ENCODE measurements at regions not wholly inside any gene's neighbourhood (a gene's known extent, or its start where the extent isn't known, plus 50 kb on each side); places are given as distances from the start of the nearest gene placed in this dataset.

GRCh38 chr1:10867138-10867721, 70.8 kb upstream of the CASZ1 start:
- H3K36me3 ChIP-seq: no peaks in the 10 kb centered on the region
- no peaks in the 10 kb centered on the region for H3K4me1 ChIP-seq (replicated peaks)
- DNase-seq (ENCODE audit: low spot score): peak; percentile 61
- 1% methylated on average over 45 of the region's 54 CpGs for WGBS
- intact Hi-C loops (cut with DNase I): loop anchor here (2.0 to 10.0 kb wide), 5 partner anchors 70 to 435 kb away; partner anchors contain the start of genes CASZ1 and CENPS
- H3K27ac ChIP-seq: peak overlapping the region; percentile 69 to 78
- H3K9me3 ChIP-seq: no peaks in the 10 kb centered on the region
- no peaks in the 10 kb centered on the region for H3K27me3 ChIP-seq (replicated peaks; ENCODE audit: insufficient read depth)
- no peak for TF ChIP-seq POLR2AphosphoS5 (IDR thresholded peaks at IDR 0.05)
- TF ChIP-seq, protein P1, sequence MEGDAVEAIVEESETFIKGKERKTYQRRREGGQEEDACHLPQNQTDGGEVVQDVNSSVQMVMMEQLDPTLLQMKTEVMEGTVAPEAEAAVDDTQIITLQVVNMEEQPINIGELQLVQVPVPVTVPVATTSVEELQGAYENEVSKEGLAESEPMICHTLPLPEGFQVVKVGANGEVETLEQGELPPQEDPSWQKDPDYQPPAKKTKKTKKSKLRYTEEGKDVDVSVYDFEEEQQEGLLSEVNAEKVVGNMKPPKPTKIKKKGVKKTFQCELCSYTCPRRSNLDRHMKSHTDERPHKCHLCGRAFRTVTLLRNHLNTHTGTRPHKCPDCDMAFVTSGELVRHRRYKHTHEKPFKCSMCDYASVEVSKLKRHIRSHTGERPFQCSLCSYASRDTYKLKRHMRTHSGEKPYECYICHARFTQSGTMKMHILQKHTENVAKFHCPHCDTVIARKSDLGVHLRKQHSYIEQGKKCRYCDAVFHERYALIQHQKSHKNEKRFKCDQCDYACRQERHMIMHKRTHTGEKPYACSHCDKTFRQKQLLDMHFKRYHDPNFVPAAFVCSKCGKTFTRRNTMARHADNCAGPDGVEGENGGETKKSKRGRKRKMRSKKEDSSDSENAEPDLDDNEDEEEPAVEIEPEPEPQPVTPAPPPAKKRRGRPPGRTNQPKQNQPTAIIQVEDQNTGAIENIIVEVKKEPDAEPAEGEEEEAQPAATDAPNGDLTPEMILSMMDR (IDR thresholded peaks at IDR 0.05): peak; percentile 86 to 94 (median 92)
- TF ChIP-seq POLR2A (IDR thresholded peaks at IDR 0.05): no peak
- peak overlapping the region; percentile 44 to 57 for H3K4me3 ChIP-seq

DNA sequence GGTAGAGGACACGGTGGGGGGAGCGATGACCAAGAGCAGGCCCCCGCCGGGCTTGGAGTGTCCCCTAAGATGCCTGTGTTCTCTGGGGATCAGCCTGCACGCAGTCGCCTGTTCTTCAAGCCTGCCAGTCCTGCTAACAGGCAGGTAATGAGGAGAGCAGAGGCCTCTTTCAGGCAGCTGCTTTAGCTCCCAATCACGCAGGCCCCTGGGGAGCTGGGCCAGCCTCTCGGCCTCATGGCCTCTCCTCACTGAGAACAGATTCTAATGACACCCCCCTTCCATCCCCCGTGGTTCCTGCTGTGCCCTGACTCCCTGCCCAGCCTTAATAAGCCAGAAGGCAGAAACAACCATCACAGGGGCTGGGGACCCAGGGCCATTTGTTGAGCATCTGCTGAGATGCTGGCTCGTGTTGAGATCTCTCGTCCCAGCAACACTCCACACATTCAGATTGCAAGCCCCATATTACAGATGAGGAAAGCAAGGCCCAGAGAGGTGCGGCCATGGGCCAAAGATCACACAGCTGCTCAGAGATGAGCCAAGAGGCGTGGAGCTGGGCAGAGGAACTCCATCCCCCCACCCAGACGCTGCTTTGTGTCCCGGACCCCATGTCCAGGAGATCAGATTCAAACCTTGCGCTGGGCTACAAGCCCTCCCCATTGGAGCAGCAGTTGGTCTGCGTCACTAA, 71.6 kb upstream of the CASZ1 start:
- 70% methylated on average over 17 of the region's 17 CpGs for WGBS
- intact Hi-C loops (cut with DNase I): loop anchor here (2.0 to 10.0 kb wide), 5 partner anchors 71 to 436 kb away; partner anchors contain the start of genes CASZ1 and CENPS
- Histone ChIP-seq H3K27ac (no peak overlapping the region), H3K36me3 (no peaks in the 10 kb centered on the region), H3K27me3 (replicated peaks; ENCODE audit: insufficient read depth) (no peaks in the 10 kb centered on the region), H3K4me3 (no peak overlapping the region), H3K9me3 (no peaks in the 10 kb centered on the region), H3K4me1 (replicated peaks) (no peaks in the 10 kb centered on the region)
- TF ChIP-seq POLR2AphosphoS5 (IDR thresholded peaks at IDR 0.05) (no peak), POLR2A (IDR thresholded peaks at IDR 0.05) (no peak)
- TF ChIP-seq, protein P1 (IDR thresholded peaks at IDR 0.05): no peak
- no peak for DNase-seq (ENCODE audit: low spot score)

DNA sequence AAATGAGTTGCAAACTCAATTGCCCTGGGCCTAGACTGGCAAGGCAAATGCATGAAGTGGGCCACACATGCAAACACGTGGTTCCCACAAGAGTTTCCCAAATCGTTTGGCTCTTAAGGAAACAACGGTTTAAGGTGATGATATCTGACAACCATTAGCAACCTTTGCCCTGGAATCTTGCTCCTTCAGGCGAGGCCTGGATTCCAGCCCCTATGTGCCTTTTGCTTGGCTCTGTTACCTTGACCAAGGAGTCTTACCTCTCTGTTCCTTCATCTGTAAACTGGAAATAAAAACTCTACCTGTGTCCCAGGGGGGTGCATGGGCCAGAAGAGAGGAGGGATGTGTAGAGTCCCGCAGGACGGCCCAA, 72.1 kb upstream of the CASZ1 start:
- DNase-seq (ENCODE audit: low spot score): no peak
- TF ChIP-seq POLR2A (IDR thresholded peaks at IDR 0.05) (no peak), POLR2AphosphoS5 (IDR thresholded peaks at IDR 0.05) (no peak)
- TF ChIP-seq, protein P1 (IDR thresholded peaks at IDR 0.05): no peak
- Histone ChIP-seq H3K4me3 (no peak overlapping the region), H3K4me1 (replicated peaks) (no peaks in the 10 kb centered on the region), H3K27me3 (replicated peaks; ENCODE audit: insufficient read depth) (no peaks in the 10 kb centered on the region), H3K36me3 (no peaks in the 10 kb centered on the region), H3K27ac (no peak overlapping the region), H3K9me3 (no peaks in the 10 kb centered on the region)
- intact Hi-C loops (cut with DNase I): loop anchor here (5.0 to 10.0 kb wide), 4 partner anchors 174 to 436 kb away; partner anchors contain the start of gene CENPS
- 83% methylated on average over 6 of the region's 6 CpGs for WGBS

DNA sequence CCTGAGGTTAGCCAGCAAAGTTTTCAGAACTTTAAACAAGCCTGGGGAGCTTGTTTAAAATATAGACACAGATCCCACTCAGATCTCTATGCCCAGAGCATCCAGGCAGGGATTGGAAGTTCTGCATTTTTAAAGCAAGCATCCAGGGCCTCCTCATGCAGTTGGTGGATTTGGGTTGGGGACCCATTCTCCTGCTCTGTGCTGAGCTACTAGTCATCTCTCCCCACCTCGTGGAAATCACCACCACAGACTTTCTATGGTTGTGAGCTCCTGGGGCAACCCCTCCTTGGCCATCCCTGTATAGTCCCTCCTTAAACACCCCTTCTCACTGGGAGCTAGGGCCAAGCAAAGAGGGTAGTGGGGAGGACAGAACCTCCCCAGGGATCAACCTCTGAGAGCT, 73.5 kb upstream of the CASZ1 start:
- DNase-seq (ENCODE audit: low spot score): no peak
- intact Hi-C loops (cut with DNase I): loop anchor here (5.0 to 10.0 kb wide), 5 partner anchors 67 to 438 kb away; partner anchors contain the start of gene CENPS
- no peak for TF ChIP-seq POLR2A (IDR thresholded peaks at IDR 0.05)
- TF ChIP-seq POLR2AphosphoS5 (IDR thresholded peaks at IDR 0.05): no peak
- TF ChIP-seq, protein P1 (IDR thresholded peaks at IDR 0.05): no peak
- H3K4me1 ChIP-seq (replicated peaks): no peaks in the 10 kb centered on the region
- no peaks in the 10 kb centered on the region for H3K9me3 ChIP-seq
- 60% methylated on average over 1 of the region's 1 CpG for WGBS
- no peak overlapping the region for H3K4me3 ChIP-seq
- no peaks in the 10 kb centered on the region for H3K27me3 ChIP-seq (replicated peaks; ENCODE audit: insufficient read depth)
- no peak overlapping the region for H3K27ac ChIP-seq
- no peaks in the 10 kb centered on the region for H3K36me3 ChIP-seq

Data from prostate gland (tissue), 2 donors.